Spleen (tissue), 11 donors: ENCODE measurements at regions not wholly inside any gene's neighbourhood (a gene's known extent, or its start where the extent isn't known, plus 50 kb on each side); places are given as distances from the start of the nearest gene placed in this dataset.

Experiments
- DNase-seq: peaks from one replicate; pipeline ENCODE4 v3.0.0-alpha.2; 2020
- H3K27ac ChIP-seq, 8 donors: fragments of 200-600 bp; sonication (generic) in 7 of 8; 1 replicate in 4 of 8; 2 replicates in 4 of 8; pipeline versions ENCODE4 v1.5.0 to v1.8.0; 2016 to 2021; ENCODE audit warnings: inconsistent platforms in 4 of 8, mild to moderate bottlenecking in 4 of 8, moderate library complexity in 1 of 8
- H3K27me3 ChIP-seq, 7 donors: fragments of 200-600 bp; sonication (generic) in 6 of 7; replicated peaks in 1 of 7; 1 replicate in 4 of 7; 2 replicates in 3 of 7; pipeline versions ENCODE4 v1.5.0 to v1.8.0; 2016 to 2021; ENCODE audit warnings: inconsistent platforms in 3 of 7, mild to moderate bottlenecking in 1 of 7
- H3K36me3 ChIP-seq, 6 donors: fragments of 200-600 bp; sonication (generic) in 5 of 6; 1 replicate in 4 of 6; 2 replicates in 2 of 6; pipeline versions ENCODE4 v1.5.0 to v1.8.0; 2016 to 2021; ENCODE audit warnings: inconsistent platforms in 2 of 6
- H3K4me1 ChIP-seq, 6 donors: fragments of 200-600 bp; sonication (generic) in 5 of 6; 1 replicate in 3 of 6; 2 replicates in 3 of 6; pipeline versions ENCODE4 v1.5.0 to v1.8.0; 2016 to 2021; ENCODE audit warnings: inconsistent platforms in 3 of 6
- H3K4me3 ChIP-seq, 8 donors: fragments of 200-600 bp; sonication (generic) in 7 of 8; 1 replicate in 4 of 8; 2 replicates in 4 of 8; pipeline versions ENCODE4 v1.5.0 to v1.8.0; 2016 to 2021; ENCODE audit warnings: inconsistent platforms in 4 of 8, mild to moderate bottlenecking in 4 of 8, moderate library complexity in 2 of 8
- H3K9me3 ChIP-seq, 8 donors: fragments of 200-600 bp; sonication (generic) in 7 of 8; 1 replicate in 4 of 8; 2 replicates in 4 of 8; pipeline versions ENCODE4 v1.5.0 to v1.8.0; 2016 to 2021; ENCODE audit warnings: inconsistent platforms in 4 of 8
- CTCF ChIP-seq, 11 experiments: fragments of 200-600 bp in 7 of 11; fragments of 450-650 bp in 4 of 11; sonication (generic) in 4 of 11; IDR thresholded peaks in 8 of 11; conservative IDR thresholded peaks in 3 of 11; 1 replicate in 7 of 11; 2 replicates in 4 of 11; pipeline versions ENCODE4 v1.4.0 to v1.8.0; 2016 to 2021; ENCODE audit warnings: antibody characterized with exemption in 11 of 11, inconsistent platforms in 4 of 11, mild to moderate bottlenecking in 1 of 11
- POLR2A ChIP-seq, 3 donors: fragments of 450-650 bp; IDR thresholded peaks; one replicate each; pipeline ENCODE4 v1.5.1; 2017; ENCODE audit warnings: antibody characterized with exemption in 3 of 3, mild to moderate bottlenecking in 1 of 3
- POLR2AphosphoS5 ChIP-seq, 3 donors: sonication (generic); formaldehyde crosslinking; IDR thresholded peaks; one replicate each; pipeline ENCODE4 v1.5.1; 2017; ENCODE audit warnings: antibody characterized with exemption in 3 of 3
- WGBS, 5 donors: extraction: QIAGEN DNeasy Blood & Tissue Kit in 3 of 5; methylation state at CpG; one replicate each; pipeline versions ENCODE4 v1.1.5 to v1.1.7; 2013 to 2018; 5-methylcytosine and 5-hydroxymethylcytosine counted together
- intact Hi-C: fragments of 100-400 bp; cut with DNase I; formaldehyde crosslinking; loops from one replicate; pipeline ENCODE4 v1.15.0; 2023; ENCODE audit warnings: low total_unique reads
- donor health status: healthy with polysubstance abuse.
- donor health status: DM: no; HTN: no; CAD: no; lungs with moderate emphysema.
- donor health status: DM: no; HTN: no; CAD: no.
- donor health status: Bipolar disorder and iron deficiency.
- donor health status: healthy.
- donor health status: DM: no; HTN: no; CAD: no.
- donor health status: DM: yes; HTN: yes; CAD: no.

- no peak for DNase-seq
- intact Hi-C loops, result no loop called here
- Histone ChIP-seq H3K27me3 (no peaks in the 10 kb centered on the region), H3K4me1 (no peaks in the 10 kb centered on the region), H3K4me3 (no peak overlapping the region), H3K27ac (no peak overlapping the region), H3K36me3 (no peaks in the 10 kb centered on the region), H3K9me3 (peaks cover 0 to 15% (median 0%) of the 10 kb centered on the region in 8 donors)
- TF ChIP-seq POLR2AphosphoS5 (IDR thresholded peaks at IDR 0.05) (no peak), POLR2A (IDR thresholded peaks at IDR 0.05) (no peak), CTCF (IDR thresholded peaks at IDR 0.05 in 8 of 11, conservative IDR thresholded peaks at IDR 0.05 in 3 of 11) (no peak)
- 89 to 98% (median 96%) methylated on average over 2 of the region's 2 CpGs for WGBS, 5 donors
Measured at GRCh38 chr13:63427170-63427569, 2011.5 kb upstream of the PCDH20 start.

GRCh38 chr13:63425131-63425530 is 2009.5 kb upstream of the PCDH20 start:
- H3K36me3 ChIP-seq, result no peaks in the 10 kb centered on the region
- intact Hi-C loops, result no loop called here
- DNase-seq, result no peak
- H3K27ac ChIP-seq, result no peak overlapping the region
- 50 to 65% (median 56%) methylated on average over 2 of the region's 2 CpGs for WGBS, 5 donors
- TF ChIP-seq POLR2AphosphoS5 (IDR thresholded peaks at IDR 0.05) (no peak), POLR2A (IDR thresholded peaks at IDR 0.05) (no peak), CTCF (IDR thresholded peaks at IDR 0.05 in 8 of 11, conservative IDR thresholded peaks at IDR 0.05 in 3 of 11) (no peak)
- no peak overlapping the region for H3K4me3 ChIP-seq
- no peaks in the 10 kb centered on the region for H3K4me1 ChIP-seq
- peaks cover 0 to 17% (median 0%) of the 10 kb centered on the region in 8 donors for H3K9me3 ChIP-seq
- no peaks in the 10 kb centered on the region for H3K27me3 ChIP-seq

GRCh38 chr13:63421123-63421522 is 2005.5 kb upstream of the PCDH20 start:
- Histone ChIP-seq H3K27ac (no peak overlapping the region), H3K9me3 (peaks cover 0 to 21% (median under 1%) of the 10 kb centered on the region in 8 donors), H3K4me3 (no peak overlapping the region), H3K36me3 (no peaks in the 10 kb centered on the region), H3K27me3 (no peaks in the 10 kb centered on the region), H3K4me1 (no peaks in the 10 kb centered on the region)
- intact Hi-C loops, result no loop called here
- TF ChIP-seq POLR2A (IDR thresholded peaks at IDR 0.05) (no peak), POLR2AphosphoS5 (IDR thresholded peaks at IDR 0.05) (no peak), CTCF (IDR thresholded peaks at IDR 0.05 in 8 of 11, conservative IDR thresholded peaks at IDR 0.05 in 3 of 11) (no peak)
- no peak for DNase-seq
- 49 to 75% (median 66%) methylated on average over 3 of the region's 3 CpGs for WGBS, 5 donors

- DNase-seq, result no peak
- peaks cover 0 to 26% (median 4%) of the 10 kb centered on the region in 8 donors for H3K9me3 ChIP-seq
- H3K27me3 ChIP-seq, result no peaks in the 10 kb centered on the region
- no peaks in the 10 kb centered on the region for H3K4me1 ChIP-seq
- H3K36me3 ChIP-seq, result no peaks in the 10 kb centered on the region
- TF ChIP-seq POLR2AphosphoS5 (IDR thresholded peaks at IDR 0.05) (no peak), CTCF (IDR thresholded peaks at IDR 0.05 in 8 of 11, conservative IDR thresholded peaks at IDR 0.05 in 3 of 11) (no peak), POLR2A (IDR thresholded peaks at IDR 0.05) (no peak)
- intact Hi-C loops, result no loop called here
- H3K4me3 ChIP-seq, result no peak overlapping the region
- no peak overlapping the region for H3K27ac ChIP-seq
Measured at GRCh38 chr13:63420685-63421084, 2005.0 kb upstream of the PCDH20 start.
